Adrenal gland (tissue), 5 donors: ENCODE measurements at regions not wholly inside any gene's neighbourhood (a gene's known extent, or its start where the extent isn't known, plus 50 kb on each side); places are given as distances from the start of the nearest gene placed in this dataset.

Experiments
- CTCF ChIP-seq, 6 experiments: fragments of 450-650 bp in 4 of 6; fragments of 200-600 bp in 2 of 6; sonication (generic) in 1 of 6; IDR thresholded peaks; 1 replicate in 5 of 6; 2 replicates in 1 of 6; pipeline versions ENCODE4 v1.5.1 to v1.8.0; 2016 to 2021; ENCODE audit warnings: antibody characterized with exemption in 6 of 6, mild to moderate bottlenecking in 2 of 6, moderate library complexity in 1 of 6
- POLR2A ChIP-seq, 2 donors: fragments of 450-650 bp; IDR thresholded peaks; one replicate each; pipeline ENCODE4 v1.6.1; 2017; ENCODE audit warnings: antibody characterized with exemption in 2 of 2, mild to moderate bottlenecking in 2 of 2, moderate library complexity in 1 of 2
- donor health status: DM: no; HTN: no; CAD: no.

- TF ChIP-seq CTCF (IDR thresholded peaks at IDR 0.05) (no peak), POLR2A (IDR thresholded peaks at IDR 0.05) (no peak)
Observed at GRCh38 chr6:14361297-14361696, 243.7 kb downstream of the CD83 start.
